A549 (cell line): ENCODE measurements at regions not wholly inside any gene's neighbourhood (a gene's known extent, or its start where the extent isn't known, plus 50 kb on each side); places are given as distances from the start of the nearest gene placed in this dataset.

ENCODE experiments used
- BCL3 ChIP-seq: fragments of >200 bp; sonication (Bioruptor Twin); formaldehyde crosslinking; IDR thresholded peaks from 3 replicates; pipeline ENCODE4 v1.6.1; 2016
- CBX2 ChIP-seq: fragments of 200-600 bp; sonication (generic); IDR thresholded peaks from 2 replicates; pipeline ENCODE4 v1.6.1; 2016; ENCODE audit warnings: low read depth, mild to moderate bottlenecking, borderline replicate concordance
- CBX8 ChIP-seq: fragments of 200-600 bp; sonication (generic); IDR thresholded peaks from 2 replicates; pipeline ENCODE4 v1.6.1; 2016
- CHD4 ChIP-seq: fragments of 200-600 bp; sonication (generic); IDR thresholded peaks from 2 replicates; pipeline ENCODE4 v1.6.1; 2016; ENCODE audit warnings: antibody characterized with exemption, mild to moderate bottlenecking, borderline replicate concordance
- EHF ChIP-seq: fragments of 250-450 bp; sonication (Bioruptor Pico); IDR thresholded peaks from 2 replicates; pipeline ENCODE4 v1.5.0; 2020; ENCODE audit warnings: mild to moderate bottlenecking
- EP300 ChIP-seq, 2 experiments: fragments of >200 bp; sonication (Bioruptor Twin); formaldehyde crosslinking; IDR thresholded peaks; 2 replicates in 1 of 2; 3 replicates in 1 of 2; pipeline ENCODE4 v1.6.1; 2016 to 2017
- FOSB ChIP-seq: fragments of 250-450 bp; sonication (Bioruptor Pico); IDR thresholded peaks from 2 replicates; pipeline ENCODE4 v1.5.0; 2020; ENCODE audit warnings: mild to moderate bottlenecking, moderate library complexity
- FOXS1 ChIP-seq: fragments of 250-450 bp; sonication (Bioruptor Pico); IDR thresholded peaks from 2 replicates; pipeline ENCODE4 v1.5.0; 2020; ENCODE audit warnings: mild to moderate bottlenecking, moderate library complexity
- HDAC2 ChIP-seq: fragments of 200-600 bp; sonication (generic); IDR thresholded peaks from 2 replicates; pipeline ENCODE4 v1.6.1; 2016
- HOXB13 ChIP-seq: fragments of 250-450 bp; sonication (Bioruptor Pico); IDR thresholded peaks from 2 replicates; pipeline ENCODE4 v1.5.0; 2020; ENCODE audit warnings: low read depth, mild to moderate bottlenecking, moderate library complexity
- HOXB5 ChIP-seq: fragments of 250-450 bp; sonication (Bioruptor Pico); IDR thresholded peaks from 2 replicates; pipeline ENCODE4 v1.5.0; 2020; ENCODE audit warnings: mild to moderate bottlenecking, moderate library complexity
- JUN ChIP-seq, 2 experiments: fragments of >200 bp; sonication (Bioruptor Twin); formaldehyde crosslinking; IDR thresholded peaks; 2 replicates in 1 of 2; 3 replicates in 1 of 2; pipeline ENCODE4 v1.6.1; 2016 to 2017
- JUNB ChIP-seq: fragments of >200 bp; sonication (Bioruptor Twin); formaldehyde crosslinking; IDR thresholded peaks from 2 replicates; pipeline ENCODE4 v1.6.1; 2016
- KDM1A ChIP-seq: fragments of 200-600 bp; sonication (generic); IDR thresholded peaks from 2 replicates; pipeline ENCODE4 v1.6.1; 2016; ENCODE audit warnings: low read depth, mild to moderate bottlenecking
- KDM5A ChIP-seq: fragments of 200-600 bp; sonication (generic); IDR thresholded peaks from 2 replicates; pipeline ENCODE4 v1.6.1; 2016; ENCODE audit warnings: antibody characterized with exemption, mild to moderate bottlenecking
- MAFK ChIP-seq: fragments of 450-650 bp; IDR thresholded peaks from 2 replicates; pipeline ENCODE4 v1.6.1; 2014; ENCODE audit not compliant: partially characterized antibody
- MAZ ChIP-seq: fragments of 150-350 bp; IDR thresholded peaks from 2 replicates; pipeline ENCODE4 v1.6.1; 2014; ENCODE audit warnings: antibody characterized with exemption, low read depth, low read length, borderline replicate concordance
- MYC ChIP-seq: IDR thresholded peaks from 2 replicates; pipeline ENCODE4 v1.6.1; 2012; ENCODE audit warnings: mild to moderate bottlenecking, inconsistent platforms, low read length, improper control_type of control experiment, borderline replicate concordance
- NFE2L2 ChIP-seq: fragments of 150-350 bp; conservative IDR thresholded peaks from 2 replicates; pipeline ENCODE4 v1.6.1; 2014; ENCODE audit warnings: low read length
- NPAS2 ChIP-seq: fragments of 250-450 bp; sonication (Bioruptor Pico); IDR thresholded peaks from 2 replicates; pipeline ENCODE4 v1.8.0; 2022; ENCODE audit warnings: mild to moderate bottlenecking, moderate library complexity, borderline replicate concordance
- NR3C1 ChIP-seq: fragments of >200 bp; sonication (Bioruptor Twin); formaldehyde crosslinking; IDR thresholded peaks from 3 replicates; pipeline ENCODE4 v1.6.1; 2017
- PBX3 ChIP-seq: IDR thresholded peaks from 2 replicates; pipeline ENCODE4 v1.6.1; 2012
- PHF8 ChIP-seq: fragments of 200-600 bp; sonication (generic); IDR thresholded peaks from 2 replicates; pipeline ENCODE4 v1.6.1; 2016; ENCODE audit warnings: low read depth, mild to moderate bottlenecking, antibody characterized with exemption, moderate library complexity, borderline replicate concordance
- POLR2A ChIP-seq: IDR thresholded peaks from 2 replicates; pipeline ENCODE4 v1.6.1; 2012; ENCODE audit warnings: mild to moderate bottlenecking, low read length
- RAD21 ChIP-seq, 2 experiments: fragments of >200 bp in 1 of 2; sonication (Bioruptor Twin) in 1 of 2; formaldehyde crosslinking in 1 of 2; IDR thresholded peaks in 1 of 2; conservative IDR thresholded peaks in 1 of 2; 2 replicates in 1 of 2; 3 replicates in 1 of 2; pipeline ENCODE4 v1.6.1; 2012 to 2018; ENCODE audit warnings: inconsistent platforms in 1 of 2
- RARB ChIP-seq: fragments of 250-450 bp; sonication (Bioruptor Pico); IDR thresholded peaks from 2 replicates; pipeline ENCODE4 v1.8.0; 2021; ENCODE audit warnings: mild to moderate bottlenecking, moderate library complexity
- RNF2 ChIP-seq: fragments of 200-600 bp; sonication (generic); IDR thresholded peaks from 2 replicates; pipeline ENCODE4 v1.6.1; 2016; ENCODE audit warnings: low read depth, mild to moderate bottlenecking, antibody characterized with exemption, moderate library complexity, borderline replicate concordance
- SMC3 ChIP-seq: fragments of >200 bp; sonication (Bioruptor Twin); formaldehyde crosslinking; IDR thresholded peaks from 3 replicates; pipeline ENCODE4 v1.6.1; 2018; ENCODE audit warnings: inconsistent platforms
- SREBF2 ChIP-seq: fragments of 450-650 bp; IDR thresholded peaks from 2 replicates; pipeline ENCODE4 v1.6.1; 2014; ENCODE audit warnings: mild to moderate bottlenecking, moderate library complexity
- TFCP2L1 ChIP-seq: fragments of 250-450 bp; sonication (Bioruptor Pico); IDR thresholded peaks from 2 replicates; pipeline ENCODE4 v1.5.0; 2021; ENCODE audit warnings: mild to moderate bottlenecking
- ZC3H11A ChIP-seq: fragments of 450-650 bp; IDR thresholded peaks from 2 replicates; pipeline ENCODE4 v1.6.1; 2014; ENCODE audit warnings: antibody characterized with exemption, mild to moderate bottlenecking
- ZNF302 ChIP-seq: fragments of 250-450 bp; sonication (Bioruptor Pico); IDR thresholded peaks from 2 replicates; pipeline ENCODE4 v1.9.0; 2021; ENCODE audit warnings: inconsistent platforms, mild to moderate bottlenecking, moderate library complexity
- TF ChIP-seq, protein P1 (sequence below): fragments of >200 bp; sonication (Bioruptor Twin); formaldehyde crosslinking; IDR thresholded peaks from 2 replicates; pipeline ENCODE4 v1.6.1; 2016
- TF ChIP-seq, protein P2 (sequence below): fragments of 150-350 bp; IDR thresholded peaks from 2 replicates; pipeline ENCODE4 v1.6.1; 2014; ENCODE audit warnings: low read depth, mild to moderate bottlenecking, low read length
- TF ChIP-seq, protein P3 (sequence below): fragments of 450-650 bp; IDR thresholded peaks from 2 replicates; pipeline ENCODE4 v1.6.1; 2014; ENCODE audit warnings: antibody characterized with exemption
- TF ChIP-seq, protein P4 (sequence below): fragments of 250-450 bp; sonication (Bioruptor Pico); IDR thresholded peaks from 2 replicates; pipeline ENCODE4 v1.5.0; 2020; ENCODE audit warnings: low read depth, mild to moderate bottlenecking, moderate library complexity
- TF ChIP-seq, protein P5 (sequence below): fragments of 250-450 bp; sonication (Bioruptor Pico); IDR thresholded peaks from 2 replicates; pipeline ENCODE4 v1.5.0; 2021; ENCODE audit warnings: mild to moderate bottlenecking, moderate library complexity, borderline replicate concordance

DNA sequence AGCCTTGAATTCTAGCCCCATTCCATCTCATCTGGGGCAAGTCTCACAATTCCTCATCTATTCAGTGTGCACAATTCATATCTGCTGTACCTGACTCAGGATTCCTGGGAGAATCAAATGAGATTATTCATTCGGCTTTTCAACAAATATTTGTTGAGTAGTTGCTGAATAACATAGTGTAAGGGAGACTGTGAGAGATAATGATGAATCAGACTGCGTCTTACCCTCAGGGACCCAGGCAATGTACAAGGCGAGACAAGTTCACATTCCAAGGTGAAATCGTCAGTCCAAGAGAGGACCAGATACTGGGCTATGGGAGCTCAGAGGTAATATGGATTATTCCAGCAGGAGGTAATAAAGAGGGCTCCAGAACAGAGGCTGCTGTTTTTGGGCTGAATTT, 67.8 kb upstream of the SMYD2 start (continued):
- TF ChIP-seq, protein P1, sequence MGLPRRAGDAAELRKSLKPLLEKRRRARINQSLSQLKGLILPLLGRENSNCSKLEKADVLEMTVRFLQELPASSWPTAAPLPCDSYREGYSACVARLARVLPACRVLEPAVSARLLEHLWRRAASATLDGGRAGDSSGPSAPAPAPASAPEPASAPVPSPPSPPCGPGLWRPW: no peak
- TF ChIP-seq RAD21 (conservative IDR thresholded peaks at IDR 0.05 in 1 of 2, IDR thresholded peaks at IDR 0.05 in 1 of 2) (no peak), JUNB (peak; percentile 73), BCL3 (no peak), MAZ (no peak), CBX8 (no peak), SMC3 (0 out of 3 replicates have a peak, but pooled peaks have one; percentile 8), NR3C1 (no peak), HDAC2 (no peak), HOXB13 (no peak), RARB (CRISPR knock-in tag) (no peak), FOXS1 (no peak), JUN (IDR thresholded peaks at IDR 0.05) (peak; percentile 30 to 38; a peak in 1 of 5 replicates), NFE2L2 (no peak), CBX2 (no peak), ZNF302 (CRISPR knock-in tag) (no peak), HOXB5 (CRISPR knock-in tag) (no peak), MYC (no peak), PHF8 (no peak), NPAS2 (CRISPR knock-in tag) (no peak), CHD4 (no peak), EHF (no peak), KDM5A (no peak), EP300 (IDR thresholded peaks at IDR 0.05) (peak in 1 of 2 experiments; percentile 36; a peak in 1 of 5 replicates), TFCP2L1 (CRISPR knock-in tag) (no peak), KDM1A (no peak), ZC3H11A (no peak), FOSB (no peak), SREBF2 (no peak), POLR2A (no peak), RNF2 (no peak), MAFK (peak; percentile 67), PBX3 (no peak)
- TF ChIP-seq, protein P2, sequence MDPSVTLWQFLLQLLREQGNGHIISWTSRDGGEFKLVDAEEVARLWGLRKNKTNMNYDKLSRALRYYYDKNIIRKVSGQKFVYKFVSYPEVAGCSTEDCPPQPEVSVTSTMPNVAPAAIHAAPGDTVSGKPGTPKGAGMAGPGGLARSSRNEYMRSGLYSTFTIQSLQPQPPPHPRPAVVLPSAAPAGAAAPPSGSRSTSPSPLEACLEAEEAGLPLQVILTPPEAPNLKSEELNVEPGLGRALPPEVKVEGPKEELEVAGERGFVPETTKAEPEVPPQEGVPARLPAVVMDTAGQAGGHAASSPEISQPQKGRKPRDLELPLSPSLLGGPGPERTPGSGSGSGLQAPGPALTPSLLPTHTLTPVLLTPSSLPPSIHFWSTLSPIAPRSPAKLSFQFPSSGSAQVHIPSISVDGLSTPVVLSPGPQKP: no peak
- TF ChIP-seq, protein P3, sequence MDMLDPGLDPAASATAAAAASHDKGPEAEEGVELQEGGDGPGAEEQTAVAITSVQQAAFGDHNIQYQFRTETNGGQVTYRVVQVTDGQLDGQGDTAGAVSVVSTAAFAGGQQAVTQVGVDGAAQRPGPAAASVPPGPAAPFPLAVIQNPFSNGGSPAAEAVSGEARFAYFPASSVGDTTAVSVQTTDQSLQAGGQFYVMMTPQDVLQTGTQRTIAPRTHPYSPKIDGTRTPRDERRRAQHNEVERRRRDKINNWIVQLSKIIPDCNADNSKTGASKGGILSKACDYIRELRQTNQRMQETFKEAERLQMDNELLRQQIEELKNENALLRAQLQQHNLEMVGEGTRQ: no peak
- TF ChIP-seq, protein P4, sequence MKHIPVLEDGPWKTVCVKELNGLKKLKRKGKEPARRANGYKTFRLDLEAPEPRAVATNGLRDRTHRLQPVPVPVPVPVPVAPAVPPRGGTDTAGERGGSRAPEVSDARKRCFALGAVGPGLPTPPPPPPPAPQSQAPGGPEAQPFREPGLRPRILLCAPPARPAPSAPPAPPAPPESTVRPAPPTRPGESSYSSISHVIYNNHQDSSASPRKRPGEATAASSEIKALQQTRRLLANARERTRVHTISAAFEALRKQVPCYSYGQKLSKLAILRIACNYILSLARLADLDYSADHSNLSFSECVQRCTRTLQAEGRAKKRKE (CRISPR knock-in tag): no peak
- TF ChIP-seq, protein P5, sequence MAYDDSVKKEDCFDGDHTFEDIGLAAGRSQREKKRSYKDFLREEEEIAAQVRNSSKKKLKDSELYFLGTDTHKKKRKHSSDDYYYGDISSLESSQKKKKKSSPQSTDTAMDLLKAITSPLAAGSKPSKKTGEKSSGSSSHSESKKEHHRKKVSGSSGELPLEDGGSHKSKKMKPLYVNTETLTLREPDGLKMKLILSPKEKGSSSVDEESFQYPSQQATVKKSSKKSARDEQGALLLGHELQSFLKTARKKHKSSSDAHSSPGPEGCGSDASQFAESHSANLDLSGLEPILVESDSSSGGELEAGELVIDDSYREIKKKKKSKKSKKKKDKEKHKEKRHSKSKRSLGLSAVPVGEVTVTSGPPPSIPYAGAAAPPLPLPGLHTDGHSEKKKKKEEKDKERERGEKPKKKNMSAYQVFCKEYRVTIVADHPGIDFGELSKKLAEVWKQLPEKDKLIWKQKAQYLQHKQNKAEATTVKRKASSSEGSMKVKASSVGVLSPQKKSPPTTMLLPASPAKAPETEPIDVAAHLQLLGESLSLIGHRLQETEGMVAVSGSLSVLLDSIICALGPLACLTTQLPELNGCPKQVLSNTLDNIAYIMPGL (CRISPR knock-in tag): no peak
